Vagina (tissue), 2 donors: ENCODE measurements at regions not wholly inside any gene's neighbourhood (a gene's known extent, or its start where the extent isn't known, plus 50 kb on each side); places are given as distances from the start of the nearest gene placed in this dataset.

Experiments
- DNase-seq, 2 donors: peaks; one replicate each; pipeline ENCODE4 v3.0.0-alpha.2; 2017; ENCODE audit errors: extremely low spot score in 2 of 2
- H3K27ac ChIP-seq: fragments of 200-600 bp; sonication (generic); one replicate; pipeline ENCODE4 v1.5.1; 2019
- H3K27me3 ChIP-seq: fragments of 200-600 bp; sonication (generic); one replicate; pipeline ENCODE4 v1.5.1; 2019
- H3K36me3 ChIP-seq, 2 donors: fragments of 200-600 bp; sonication (generic); one replicate each; pipeline ENCODE4 v1.5.1; 2017 to 2019
- H3K4me1 ChIP-seq: fragments of 200-600 bp; sonication (generic); one replicate; pipeline ENCODE4 v1.5.1; 2019
- H3K4me3 ChIP-seq, 2 donors: fragments of 200-600 bp; sonication (generic); 1 replicate in 1 of 2; 2 replicates in 1 of 2; pipeline ENCODE4 v1.5.1; 2016 to 2019
- H3K9me3 ChIP-seq: fragments of 200-600 bp; sonication (generic); one replicate; pipeline ENCODE4 v1.5.1; 2019
- CTCF ChIP-seq, 3 experiments: fragments of 450-650 bp in 2 of 3; fragments of 200-600 bp in 1 of 3; sonication (generic) in 1 of 3; IDR thresholded peaks; one replicate each; pipeline ENCODE4 v1.5.1; 2017 to 2019; ENCODE audit warnings: antibody characterized with exemption in 3 of 3, mild to moderate bottlenecking in 2 of 3, moderate library complexity in 2 of 3
- POLR2A ChIP-seq, 2 donors: fragments of 450-650 bp; IDR thresholded peaks; one replicate each; pipeline ENCODE4 v1.6.1; 2017; ENCODE audit warnings: antibody characterized with exemption in 2 of 2, mild to moderate bottlenecking in 2 of 2, moderate library complexity in 2 of 2
- POLR2AphosphoS5 ChIP-seq, 2 donors: sonication (generic); formaldehyde crosslinking; IDR thresholded peaks; one replicate each; pipeline ENCODE4 v1.9.0; 2017; ENCODE audit warnings: antibody characterized with exemption in 2 of 2, mild to moderate bottlenecking in 2 of 2, low read depth in 1 of 2; ENCODE audit not compliant: insufficient read depth in 1 of 2
- intact Hi-C: fragments of 100-400 bp; cut with DNase I; formaldehyde crosslinking; loops from one replicate; pipeline ENCODE4 v1.15.1; 2023

- no peaks in the 10 kb centered on the region for H3K36me3 ChIP-seq
- intact Hi-C loops, result no loop called here
- no peaks in the 10 kb centered on the region for H3K9me3 ChIP-seq
- TF ChIP-seq POLR2AphosphoS5 (IDR thresholded peaks at IDR 0.05; ENCODE audit: insufficient read depth in 1 of 2, low read depth in 1 of 2) (no peak), POLR2A (IDR thresholded peaks at IDR 0.05) (no peak), CTCF (IDR thresholded peaks at IDR 0.05) (no peak)
- no peak overlapping the region for H3K27ac ChIP-seq
- no peaks in the 10 kb centered on the region for H3K27me3 ChIP-seq
- DNase-seq, result no peak
- peaks cover 10% of the 10 kb centered on the region for H3K4me1 ChIP-seq
- no peak overlapping the region for H3K4me3 ChIP-seq
Observed at GRCh38 chr2:67566285-67566684, 169.2 kb downstream of the ETAA1 start.

- intact Hi-C loops, result no loop called here
- no peaks in the 10 kb centered on the region for H3K27me3 ChIP-seq
- TF ChIP-seq POLR2AphosphoS5 (IDR thresholded peaks at IDR 0.05; ENCODE audit: insufficient read depth in 1 of 2, low read depth in 1 of 2) (no peak), POLR2A (IDR thresholded peaks at IDR 0.05) (no peak), CTCF (IDR thresholded peaks at IDR 0.05) (no peak)
- H3K36me3 ChIP-seq, result no peaks in the 10 kb centered on the region
- H3K27ac ChIP-seq, result no peak overlapping the region
- peaks cover 2% of the 10 kb centered on the region for H3K4me1 ChIP-seq
- DNase-seq, result no peak
- H3K4me3 ChIP-seq, result no peak overlapping the region
- no peaks in the 10 kb centered on the region for H3K9me3 ChIP-seq
Observed at GRCh38 chr2:67566958-67567635, 170.0 kb downstream of the ETAA1 start.

GRCh38 chr2:67567886-67568285, 170.8 kb downstream of the ETAA1 start:
- no peak for DNase-seq
- Histone ChIP-seq H3K9me3 (no peaks in the 10 kb centered on the region), H3K4me3 (no peak overlapping the region), H3K36me3 (no peaks in the 10 kb centered on the region), H3K27ac (no peak overlapping the region), H3K4me1 (peaks cover 4% of the 10 kb centered on the region), H3K27me3 (no peaks in the 10 kb centered on the region)
- intact Hi-C loops, result no loop called here
- TF ChIP-seq CTCF (IDR thresholded peaks at IDR 0.05) (no peak), POLR2A (IDR thresholded peaks at IDR 0.05) (no peak), POLR2AphosphoS5 (IDR thresholded peaks at IDR 0.05; ENCODE audit: insufficient read depth in 1 of 2, low read depth in 1 of 2) (no peak)

- Histone ChIP-seq H3K4me3 (no peak overlapping the region), H3K4me1 (peaks cover 8% of the 10 kb centered on the region), H3K27me3 (no peaks in the 10 kb centered on the region), H3K9me3 (no peaks in the 10 kb centered on the region), H3K36me3 (no peaks in the 10 kb centered on the region), H3K27ac (no peak overlapping the region)
- intact Hi-C loops, result no loop called here
- DNase-seq, result no peak
- TF ChIP-seq POLR2A (IDR thresholded peaks at IDR 0.05) (no peak), CTCF (IDR thresholded peaks at IDR 0.05) (no peak), POLR2AphosphoS5 (IDR thresholded peaks at IDR 0.05; ENCODE audit: insufficient read depth in 1 of 2, low read depth in 1 of 2) (no peak)
Observed at GRCh38 chr2:67570611-67571010, 173.5 kb downstream of the ETAA1 start.
